Esophagus squamous epithelium (tissue), 5 donors: ENCODE measurements at regions not wholly inside any gene's neighbourhood (a gene's known extent, or its start where the extent isn't known, plus 50 kb on each side); places are given as distances from the start of the nearest gene placed in this dataset.

Source experiments
- DNase-seq: peaks from one replicate; lab custom pipeline; 2025; lab: John Stamatoyannopoulos, UW
- H3K27ac ChIP-seq, 4 donors: fragments of 200-600 bp; sonication (generic); one replicate each; pipeline ENCODE4 v1.5.1; 2016 to 2019; ENCODE audit warnings: mild to moderate bottlenecking in 1 of 4
- H3K27me3 ChIP-seq, 4 donors: fragments of 200-600 bp; sonication (generic); 1 replicate in 3 of 4; 2 replicates in 1 of 4; pipeline versions ENCODE4 v1.5.1 to v1.6.0; 2017 to 2021; ENCODE audit warnings: antibody characterized with exemption in 1 of 4
- H3K36me3 ChIP-seq, 3 donors: fragments of 200-600 bp; sonication (generic); one replicate each; pipeline ENCODE4 v1.5.1; 2016 to 2019
- H3K4me1 ChIP-seq, 3 donors: fragments of 200-600 bp; sonication (generic); one replicate each; pipeline ENCODE4 v1.5.1; 2017 to 2019
- H3K4me3 ChIP-seq, 4 donors: fragments of 200-600 bp; sonication (generic); 1 replicate in 3 of 4; 2 replicates in 1 of 4; pipeline ENCODE4 v1.5.1; 2016 to 2019; ENCODE audit warnings: mild to moderate bottlenecking in 2 of 4, moderate library complexity in 1 of 4
- H3K9me3 ChIP-seq, 3 donors: fragments of 200-600 bp; sonication (generic); one replicate each; pipeline ENCODE4 v1.5.1; 2016 to 2019
- CTCF ChIP-seq, 6 experiments: fragments of 450-650 bp in 4 of 6; fragments of 200-600 bp in 2 of 6; sonication (generic) in 2 of 6; IDR thresholded peaks; one replicate each; pipeline ENCODE4 v1.5.1; 2016 to 2019; ENCODE audit warnings: antibody characterized with exemption in 6 of 6, mild to moderate bottlenecking in 4 of 6, moderate library complexity in 4 of 6
- POLR2A ChIP-seq, 4 donors: fragments of 450-650 bp; IDR thresholded peaks; one replicate each; pipeline ENCODE4 v1.6.1; 2017; ENCODE audit warnings: antibody characterized with exemption in 4 of 4, mild to moderate bottlenecking in 4 of 4, moderate library complexity in 3 of 4
- WGBS, 2 donors: methylation state at CpG; one replicate each; pipeline ENCODE4 v1.1.5; 2018; 5-methylcytosine and 5-hydroxymethylcytosine counted together
- intact Hi-C: fragments of 100-400 bp; cut with DNase I; formaldehyde crosslinking; loops from one replicate; pipeline ENCODE4 v1.15.0; 2022
- donor health status: DM: yes; HTN: yes; CAD: no.

- intact Hi-C loops = no loop called here
- no peak for DNase-seq
- no peak for TF ChIP-seq POLR2A (IDR thresholded peaks at IDR 0.05)
- TF ChIP-seq CTCF (IDR thresholded peaks at IDR 0.05) = no peak
- WGBS, 2 donors = 31 to 44% methylated on average over 7 to 9 of the region's 14 CpGs
- Histone ChIP-seq H3K4me1 (peaks cover 0 to 9% (median 0%) of the 10 kb centered on the region in 3 donors), H3K4me3 (no peak overlapping the region), H3K27ac (no peak overlapping the region), H3K27me3 (peaks cover 0 to 52% (median 0%) of the 10 kb centered on the region in 4 donors), H3K36me3 (no peaks in the 10 kb centered on the region), H3K9me3 (no peaks in the 10 kb centered on the region)
Measured at GRCh38 chr12:111102102-111102739, 181.8 kb upstream of the MYL2 start.

- 82 to 100% methylated on average over 1 to 4 of the region's 7 CpGs for WGBS, 2 donors
- intact Hi-C loops = no loop called here
Measured at GRCh38 chr12:111101003-111101402, 180.6 kb upstream of the MYL2 start.

GRCh38 chr12:111100554-111100953 lies 180.2 kb upstream of the MYL2 start:
- peaks cover 0 to 9% (median 0%) of the 10 kb centered on the region in 3 donors for H3K4me1 ChIP-seq
- DNase-seq = no peak
- no peaks in the 10 kb centered on the region for H3K36me3 ChIP-seq
- WGBS, 2 donors = 65 to 77% methylated on average over 3 of the region's 4 CpGs
- TF ChIP-seq CTCF (IDR thresholded peaks at IDR 0.05) (no peak), POLR2A (IDR thresholded peaks at IDR 0.05) (no peak)
- H3K9me3 ChIP-seq = no peaks in the 10 kb centered on the region
- H3K4me3 ChIP-seq = no peak overlapping the region
- intact Hi-C loops = no loop called here
- no peak overlapping the region for H3K27ac ChIP-seq
- H3K27me3 ChIP-seq = peaks cover 0 to 53% (median 0%) of the 10 kb centered on the region in 4 donors

More at GRCh38 chr12:111101003-111101402, 180.6 kb upstream of the MYL2 start:
- Histone ChIP-seq H3K27ac (no peak overlapping the region), H3K36me3 (no peaks in the 10 kb centered on the region), H3K9me3 (no peaks in the 10 kb centered on the region), H3K4me3 (no peak overlapping the region), H3K27me3 (peaks cover 0 to 51% (median 0%) of the 10 kb centered on the region in 4 donors), H3K4me1 (peaks cover 0 to 9% (median 0%) of the 10 kb centered on the region in 3 donors)
- DNase-seq = no peak
- TF ChIP-seq CTCF (IDR thresholded peaks at IDR 0.05) (no peak), POLR2A (IDR thresholded peaks at IDR 0.05) (no peak)

GRCh38 chr12:111100003-111100402 lies 179.6 kb upstream of the MYL2 start:
- Histone ChIP-seq H3K4me1 (peaks cover 0 to 9% (median 0%) of the 10 kb centered on the region in 3 donors), H3K27ac (no peak overlapping the region), H3K36me3 (no peaks in the 10 kb centered on the region), H3K27me3 (peaks cover 0 to 56% (median 0%) of the 10 kb centered on the region in 4 donors), H3K4me3 (no peak overlapping the region), H3K9me3 (no peaks in the 10 kb centered on the region)
- TF ChIP-seq POLR2A (IDR thresholded peaks at IDR 0.05) = no peak
- TF ChIP-seq CTCF (IDR thresholded peaks at IDR 0.05) = no peak
- intact Hi-C loops = no loop called here
- WGBS, 2 donors = 73 to 97% methylated on average over 5 of the region's 15 CpGs
- DNase-seq = no peak

- 42 to 52% methylated on average over 6 to 7 of the region's 8 CpGs for WGBS, 2 donors
- DNase-seq = no peak
- intact Hi-C loops = no loop called here
- no peaks in the 10 kb centered on the region for H3K36me3 ChIP-seq
- no peak for TF ChIP-seq POLR2A (IDR thresholded peaks at IDR 0.05)
- TF ChIP-seq CTCF (IDR thresholded peaks at IDR 0.05) = no peak
- no peak overlapping the region for H3K27ac ChIP-seq
- H3K27me3 ChIP-seq = peaks cover 0 to 56% (median 0%) of the 10 kb centered on the region in 4 donors
- H3K9me3 ChIP-seq = no peaks in the 10 kb centered on the region
- no peak overlapping the region for H3K4me3 ChIP-seq
- H3K4me1 ChIP-seq = peaks cover 0 to 9% (median 0%) of the 10 kb centered on the region in 3 donors
Measured at GRCh38 chr12:111099186-111099585, 178.8 kb upstream of the MYL2 start.
